H7 (cell line): ENCODE measurements at regions not wholly inside any gene's neighbourhood (a gene's known extent, or its start where the extent isn't known, plus 50 kb on each side); places are given as distances from the start of the nearest gene placed in this dataset.

Experiments
- DNase-seq: peaks from one replicate; pipeline ENCODE4 v3.0.0; 2012
- H3K27me3 ChIP-seq: 2 replicates; pipeline ENCODE4 v1.6.0; 2011; ENCODE audit warnings: mild to moderate bottlenecking, low read length; ENCODE audit not compliant: control insufficient read depth, insufficient read depth
- H3K36me3 ChIP-seq: replicated peaks from 2 replicates; pipeline ENCODE4 v1.5.1; 2011; ENCODE audit warnings: low read length; ENCODE audit not compliant: control insufficient read depth, insufficient read depth
- H3K4me3 ChIP-seq: 2 replicates; pipeline ENCODE4 v1.5.1; 2011; ENCODE audit warnings: low read depth, mild to moderate bottlenecking, control low read depth, low read length, moderate library complexity; ENCODE audit not compliant: insufficient read depth

DNA sequence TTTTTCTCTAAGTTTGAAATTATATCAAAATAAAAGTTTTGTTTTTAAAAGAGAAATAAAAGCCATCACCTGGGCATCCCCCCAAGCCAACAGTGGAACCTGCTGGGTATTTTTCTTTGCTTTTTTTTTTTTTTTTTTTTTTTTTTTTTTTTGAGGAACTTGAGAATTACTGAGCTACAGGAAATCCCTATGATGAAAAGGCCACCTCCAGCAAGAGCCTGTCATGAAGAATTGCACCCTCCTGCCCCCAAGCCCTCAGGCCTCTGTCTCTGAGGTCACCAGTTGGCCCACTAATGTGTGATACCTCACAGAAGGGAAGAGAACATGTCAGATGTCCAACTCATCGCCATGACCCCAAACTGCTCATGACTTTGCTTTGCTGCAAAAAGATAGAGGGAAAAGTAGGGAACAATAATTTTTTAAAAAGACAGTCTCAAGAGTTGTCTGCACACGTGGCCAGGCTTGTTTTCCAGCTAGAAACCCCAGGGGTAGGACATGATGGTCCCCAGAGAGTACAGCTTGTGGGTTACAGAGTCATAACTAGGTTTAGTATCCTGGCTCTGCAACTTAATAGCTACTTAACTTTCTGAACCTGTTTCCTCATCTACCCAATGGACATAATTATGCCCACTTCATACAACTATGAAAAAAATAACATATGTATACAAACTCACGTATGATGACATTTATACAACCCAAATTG is 124.3 kb upstream of the EGLN3 start:
- DNase-seq = no peak
- no peak overlapping the region for H3K4me3 ChIP-seq
- H3K36me3 ChIP-seq = no peaks in the 10 kb centered on the region
- H3K27me3 ChIP-seq = no peaks in the 10 kb centered on the region

DNA sequence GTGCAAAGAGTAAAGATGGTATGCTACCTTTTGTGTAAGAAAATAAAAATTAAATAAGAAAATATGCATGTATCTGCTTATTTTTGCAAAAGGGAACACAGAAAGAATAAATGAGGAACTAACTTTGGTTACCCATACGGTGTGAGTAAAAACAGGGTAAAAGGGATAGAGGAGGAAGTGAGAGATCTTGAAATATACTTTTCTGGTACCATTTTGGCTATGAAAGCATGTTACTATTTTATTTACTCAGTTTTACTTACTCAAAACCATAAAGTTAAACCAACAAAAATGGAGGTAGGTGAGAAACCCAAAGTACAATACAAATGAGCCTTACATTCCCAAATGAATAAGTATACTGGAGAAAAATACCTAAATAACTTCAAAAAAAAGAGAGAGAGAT is 122.0 kb upstream of the EGLN3 start:
- Histone ChIP-seq H3K4me3 (no peak overlapping the region), H3K27me3 (no peaks in the 10 kb centered on the region), H3K36me3 (no peaks in the 10 kb centered on the region)
- DNase-seq = no peak

DNA sequence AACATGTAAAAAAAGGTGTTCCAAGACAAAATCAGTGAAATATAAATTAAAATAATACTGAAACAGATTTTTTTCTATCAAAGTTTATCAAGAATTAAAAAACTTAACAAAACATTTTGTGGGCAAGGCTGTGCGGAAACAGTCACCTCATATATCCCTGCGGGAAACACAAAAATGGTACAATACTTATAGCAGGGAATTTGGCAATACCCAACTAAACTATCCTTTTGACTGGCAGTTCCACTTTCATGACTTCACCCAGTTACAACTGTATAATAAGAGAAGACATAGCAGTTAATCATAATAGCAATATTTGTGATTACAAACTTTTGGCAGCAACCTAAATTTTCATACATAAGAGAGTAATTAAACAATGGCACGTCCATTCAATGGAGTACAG is 121.5 kb upstream of the EGLN3 start:
- DNase-seq = no peak
- Histone ChIP-seq H3K36me3 (no peaks in the 10 kb centered on the region), H3K4me3 (no peak overlapping the region), H3K27me3 (no peaks in the 10 kb centered on the region)

DNA sequence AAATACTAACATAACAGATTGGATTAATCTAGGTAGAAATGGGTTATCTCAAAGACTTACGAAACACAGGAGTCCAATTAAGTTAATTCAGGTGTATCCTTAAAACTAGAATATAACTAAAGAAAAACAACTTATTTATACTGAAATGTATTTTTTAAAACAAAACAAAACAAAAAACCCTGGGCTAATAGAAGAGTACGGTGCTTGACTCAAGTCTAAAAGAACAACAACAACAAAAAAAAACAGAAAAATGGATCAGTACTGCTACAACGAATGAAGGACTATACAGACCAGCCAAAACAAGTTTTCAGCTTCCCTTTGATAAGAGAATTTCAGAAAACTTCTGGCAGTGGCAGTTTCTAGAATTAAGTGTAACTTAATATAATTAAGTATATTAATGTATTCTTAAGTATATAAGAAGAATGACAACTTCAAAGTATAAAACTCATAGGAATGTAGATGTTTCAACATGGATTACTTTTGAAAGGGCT is 120.1 kb upstream of the EGLN3 start:
- Histone ChIP-seq H3K27me3 (no peaks in the 10 kb centered on the region), H3K4me3 (no peak overlapping the region), H3K36me3 (no peaks in the 10 kb centered on the region)
- no peak for DNase-seq

DNA sequence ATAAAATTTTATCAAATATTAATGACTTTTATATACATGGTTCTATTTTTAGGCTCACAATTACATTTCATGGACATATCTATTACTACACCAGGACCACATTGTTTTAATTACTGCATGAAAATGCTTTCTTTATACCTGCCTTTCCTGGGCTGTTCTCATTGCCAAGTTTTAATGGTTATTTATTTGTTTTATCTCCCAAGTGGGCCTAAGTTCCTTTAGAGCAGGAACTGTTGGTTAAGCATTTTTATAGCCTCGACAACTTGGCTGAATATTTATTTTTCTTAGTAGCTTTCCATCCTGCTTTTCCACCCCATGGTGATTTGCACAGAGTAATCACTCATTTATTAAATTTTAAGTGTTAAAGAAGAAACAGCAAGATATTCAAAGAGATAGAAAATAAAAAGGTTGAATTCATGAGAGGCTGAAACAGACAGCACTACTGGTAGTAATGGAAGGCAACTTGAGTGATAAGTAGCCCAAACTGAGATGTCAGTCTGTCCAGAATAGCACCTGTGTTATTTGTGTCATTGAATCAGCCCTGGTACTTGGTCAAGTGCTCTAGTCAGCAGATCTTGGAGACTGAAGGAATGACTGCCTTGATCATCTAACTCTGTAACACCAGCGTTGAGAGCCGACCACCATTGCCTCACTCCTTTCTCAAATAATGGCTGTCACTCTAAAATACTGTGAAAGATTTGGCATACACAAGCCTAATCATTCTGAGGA is 119.1 kb upstream of the EGLN3 start:
- Histone ChIP-seq H3K4me3 (no peak overlapping the region), H3K27me3 (no peaks in the 10 kb centered on the region), H3K36me3 (no peaks in the 10 kb centered on the region)
- no peak for DNase-seq

- Histone ChIP-seq H3K4me3 (no peak overlapping the region), H3K27me3 (no peaks in the 10 kb centered on the region), H3K36me3 (no peaks in the 10 kb centered on the region)
- DNase-seq = no peak
Measured at GRCh38 chr14:34067587-34067986, 116.7 kb upstream of the EGLN3 start.

- Histone ChIP-seq H3K4me3 (no peak overlapping the region), H3K27me3 (peaks cover 5% of the 10 kb centered on the region), H3K36me3 (no peaks in the 10 kb centered on the region)
- no peak for DNase-seq
Measured at GRCh38 chr14:34065690-34066391, 115.0 kb upstream of the EGLN3 start.

GRCh38 chr14:34065236-34065635 is 114.4 kb upstream of the EGLN3 start:
- peaks cover 8% of the 10 kb centered on the region for H3K27me3 ChIP-seq
- no peak for DNase-seq
- H3K4me3 ChIP-seq = no peak overlapping the region
- H3K36me3 ChIP-seq = no peaks in the 10 kb centered on the region

DNA sequence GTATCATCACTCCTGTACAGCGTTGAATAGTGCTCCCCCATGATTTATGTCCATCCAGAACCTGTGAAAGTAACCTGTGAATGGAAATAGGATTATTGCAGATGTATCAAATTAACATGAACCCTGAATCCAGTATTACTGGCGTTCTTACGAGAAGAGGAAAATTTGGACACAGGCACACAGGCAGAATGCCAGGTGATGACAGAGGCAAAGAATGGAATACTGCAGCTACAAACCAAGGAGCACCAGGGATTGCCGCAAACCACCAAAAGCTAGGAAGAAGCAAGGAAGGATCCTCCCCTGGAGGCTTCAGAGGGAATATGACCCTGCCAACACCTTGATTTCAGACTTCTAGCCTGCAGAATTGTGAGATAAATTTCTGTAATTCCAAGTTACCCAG is 113.5 kb upstream of the EGLN3 start:
- peaks cover 9% of the 10 kb centered on the region for H3K27me3 ChIP-seq
- H3K4me3 ChIP-seq = no peak overlapping the region
- no peak for DNase-seq
- H3K36me3 ChIP-seq = no peaks in the 10 kb centered on the region

GRCh38 chr14:34063470-34064164 is 112.7 kb upstream of the EGLN3 start:
- no peak for DNase-seq

GRCh38 chr14:34063042-34063441 is 112.2 kb upstream of the EGLN3 start:
- H3K4me3 ChIP-seq = no peak overlapping the region
- H3K27me3 ChIP-seq = peaks cover 10% of the 10 kb centered on the region
- DNase-seq = no peak
- no peaks in the 10 kb centered on the region for H3K36me3 ChIP-seq

More at GRCh38 chr14:34063470-34064164, 112.7 kb upstream of the EGLN3 start:
- Histone ChIP-seq H3K4me3 (no peak overlapping the region), H3K36me3 (no peaks in the 10 kb centered on the region), H3K27me3 (peaks cover 10% of the 10 kb centered on the region)

DNA sequence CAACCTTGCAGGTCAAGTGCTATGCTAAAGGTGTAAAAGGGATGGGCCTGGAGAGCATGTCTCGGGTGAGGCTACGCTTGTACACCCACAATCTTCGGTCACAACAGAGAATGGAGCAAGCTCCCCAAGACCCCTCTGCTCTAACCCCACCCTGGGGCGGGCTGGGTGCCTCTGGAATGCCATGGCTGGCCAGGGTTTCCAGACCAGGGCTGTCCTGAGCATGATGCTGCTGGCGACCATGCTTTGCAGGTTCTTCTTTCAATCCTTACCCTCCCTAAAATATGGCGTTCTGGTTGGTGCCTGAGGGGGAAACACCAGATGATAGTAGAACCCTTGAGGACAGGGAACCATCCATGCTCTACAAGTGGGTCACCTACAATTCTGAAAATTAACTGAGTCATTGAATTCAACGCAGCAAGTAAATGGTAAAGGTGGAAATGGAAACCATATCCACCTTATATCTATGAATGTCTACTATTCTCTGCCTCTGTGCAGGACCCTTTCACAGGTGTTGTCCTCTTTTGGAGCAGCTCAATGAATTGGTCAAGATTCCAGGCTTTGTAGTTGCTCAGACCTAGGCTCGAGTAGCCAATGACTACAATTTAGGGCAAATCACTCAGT is 111.6 kb upstream of the EGLN3 start:
- peaks cover 10% of the 10 kb centered on the region for H3K27me3 ChIP-seq
- H3K36me3 ChIP-seq = no peaks in the 10 kb centered on the region
- no peak for DNase-seq
- no peak overlapping the region for H3K4me3 ChIP-seq

GRCh38 chr14:34060651-34060999 is 109.8 kb upstream of the EGLN3 start:
- Histone ChIP-seq H3K4me3 (peak overlapping the region; percentile 62), H3K36me3 (no peaks in the 10 kb centered on the region), H3K27me3 (peaks cover 10% of the 10 kb centered on the region)
- no peak for DNase-seq

DNA sequence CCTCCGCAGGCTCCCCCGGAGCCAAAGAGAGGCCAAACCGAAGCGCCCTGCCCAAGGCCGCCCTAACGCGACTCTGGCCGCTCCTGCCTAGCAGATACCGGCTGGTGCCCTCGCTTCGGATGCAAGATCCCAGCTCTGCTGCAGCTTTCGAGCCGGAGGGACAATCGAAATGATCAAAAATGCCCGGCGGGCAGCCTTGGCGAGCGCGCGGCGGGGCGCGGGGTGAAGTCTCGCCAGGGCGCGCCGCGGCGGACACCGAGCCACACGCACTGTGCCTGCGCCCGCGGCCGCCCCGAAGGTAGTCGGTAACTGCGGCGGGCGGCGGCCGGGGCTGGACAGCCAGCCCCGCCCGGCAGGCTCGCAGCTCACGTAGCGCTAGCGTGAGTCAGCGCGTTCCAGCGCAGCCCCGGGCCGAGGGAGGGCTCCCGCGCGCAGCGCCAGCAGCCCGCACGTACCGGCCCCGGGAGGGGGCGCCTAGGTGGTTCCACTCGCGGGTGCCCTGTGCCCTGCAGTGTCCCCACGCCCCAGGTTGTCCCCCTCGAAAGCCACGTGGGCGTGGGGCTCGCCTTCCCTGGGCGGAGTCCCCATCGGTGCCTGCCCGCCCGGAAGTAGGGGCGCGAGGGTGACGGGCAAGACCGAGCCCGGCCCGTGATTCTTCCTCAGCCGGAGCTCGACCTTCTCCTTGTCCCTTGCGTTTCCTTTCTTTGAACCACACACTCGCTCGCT is 109.2 kb upstream of the EGLN3 start:
- peaks cover 10% of the 10 kb centered on the region for H3K27me3 ChIP-seq
- DNase-seq = peak; percentile 91
- peak overlapping the region; percentile 62 for H3K4me3 ChIP-seq
- no peaks in the 10 kb centered on the region for H3K36me3 ChIP-seq
